GM19043 (cell line): ENCODE measurements at regions not wholly inside any gene's neighbourhood (a gene's known extent, or its start where the extent isn't known, plus 50 kb on each side); places are given as distances from the start of the nearest gene placed in this dataset.

Source experiments
- ATAC-seq: cut with Tn5 transposase; IDR thresholded peaks from one replicate; pipeline ENCODE4 v1.9.1; 2021; ENCODE audit warnings: low read depth; ENCODE audit not compliant: unreplicated experiment

GRCh38 chr21:19724081-19724480 is 1274.1 kb upstream of the NCAM2 start:
- no peak for ATAC-seq

GRCh38 chr21:19731251-19731650 is 1267.0 kb upstream of the NCAM2 start:
- no peak for ATAC-seq

- no peak for ATAC-seq
Measured at GRCh38 chr21:19759836-19760235, 1238.4 kb upstream of the NCAM2 start.

- ATAC-seq, result no peak
Measured at GRCh38 chr21:19767546-19767945, 1230.7 kb upstream of the NCAM2 start.

GRCh38 chr21:19771881-19772280 is 1226.3 kb upstream of the NCAM2 start:
- no peak for ATAC-seq

- ATAC-seq, result no peak
Measured at GRCh38 chr21:19776076-19776475, 1222.1 kb upstream of the NCAM2 start.

GRCh38 chr21:19781881-19782652 is 1216.1 kb upstream of the NCAM2 start:
- ATAC-seq, result no peak

- ATAC-seq, result no peak
Measured at GRCh38 chr21:19785941-19786340, 1212.3 kb upstream of the NCAM2 start.

GRCh38 chr21:19792004-19792403 is 1206.2 kb upstream of the NCAM2 start:
- ATAC-seq, result no peak

- ATAC-seq, result no peak
Measured at GRCh38 chr21:19807201-19807600, 1191.0 kb upstream of the NCAM2 start.

GRCh38 chr21:19810779-19811178 is 1187.4 kb upstream of the NCAM2 start:
- no peak for ATAC-seq

- no peak for ATAC-seq
Measured at GRCh38 chr21:19830446-19830845, 1167.8 kb upstream of the NCAM2 start.

GRCh38 chr21:19832551-19832950 is 1165.7 kb upstream of the NCAM2 start:
- no peak for ATAC-seq

GRCh38 chr21:19833082-19833481 is 1165.1 kb upstream of the NCAM2 start:
- ATAC-seq, result no peak

- ATAC-seq, result no peak
Measured at GRCh38 chr21:19842601-19843000, 1155.6 kb upstream of the NCAM2 start.

GRCh38 chr21:19844334-19844733 is 1153.9 kb upstream of the NCAM2 start:
- no peak for ATAC-seq

- no peak for ATAC-seq
Measured at GRCh38 chr21:19850157-19850556, 1148.1 kb upstream of the NCAM2 start.

GRCh38 chr21:19853061-19853460 is 1145.1 kb upstream of the NCAM2 start:
- no peak for ATAC-seq

- no peak for ATAC-seq
Measured at GRCh38 chr21:19853709-19854575, 1144.3 kb upstream of the NCAM2 start.

- no peak for ATAC-seq
Measured at GRCh38 chr21:19855522-19855921, 1142.7 kb upstream of the NCAM2 start.

GRCh38 chr21:19864476-19864875 is 1133.7 kb upstream of the NCAM2 start:
- ATAC-seq, result no peak

- ATAC-seq, result no peak
Measured at GRCh38 chr21:19870682-19871081, 1127.5 kb upstream of the NCAM2 start.
